CD4-positive, alpha-beta T cell treated with Interleukin-21 for 1 hour (primary cell): ENCODE measurements at regions not wholly inside any gene's neighbourhood (a gene's known extent, or its start where the extent isn't known, plus 50 kb on each side); places are given as distances from the start of the nearest gene placed in this dataset.
"Not testable (repeated sequence)": the region's sequence is repeated elsewhere in the genome, so short reads cannot be mapped to it uniquely, and the experiment has no call there.

Source experiments
- DNase-seq: peaks from one replicate; pipeline ENCODE4 v3.0.0-alpha.2; 2020

- DNase-seq: not testable (repeated sequence)
These were observed 58.3 kb downstream of the ART5 start for GRCh38 chr11:3583476-3583875.

GRCh38 chr11:3581389-3581725 lies 60.4 kb downstream of the ART5 start:
- not testable (repeated sequence) for DNase-seq

GRCh38 chr11:3580487-3581388 lies 61.1 kb downstream of the ART5 start:
- DNase-seq: peak; percentile 62

DNA sequence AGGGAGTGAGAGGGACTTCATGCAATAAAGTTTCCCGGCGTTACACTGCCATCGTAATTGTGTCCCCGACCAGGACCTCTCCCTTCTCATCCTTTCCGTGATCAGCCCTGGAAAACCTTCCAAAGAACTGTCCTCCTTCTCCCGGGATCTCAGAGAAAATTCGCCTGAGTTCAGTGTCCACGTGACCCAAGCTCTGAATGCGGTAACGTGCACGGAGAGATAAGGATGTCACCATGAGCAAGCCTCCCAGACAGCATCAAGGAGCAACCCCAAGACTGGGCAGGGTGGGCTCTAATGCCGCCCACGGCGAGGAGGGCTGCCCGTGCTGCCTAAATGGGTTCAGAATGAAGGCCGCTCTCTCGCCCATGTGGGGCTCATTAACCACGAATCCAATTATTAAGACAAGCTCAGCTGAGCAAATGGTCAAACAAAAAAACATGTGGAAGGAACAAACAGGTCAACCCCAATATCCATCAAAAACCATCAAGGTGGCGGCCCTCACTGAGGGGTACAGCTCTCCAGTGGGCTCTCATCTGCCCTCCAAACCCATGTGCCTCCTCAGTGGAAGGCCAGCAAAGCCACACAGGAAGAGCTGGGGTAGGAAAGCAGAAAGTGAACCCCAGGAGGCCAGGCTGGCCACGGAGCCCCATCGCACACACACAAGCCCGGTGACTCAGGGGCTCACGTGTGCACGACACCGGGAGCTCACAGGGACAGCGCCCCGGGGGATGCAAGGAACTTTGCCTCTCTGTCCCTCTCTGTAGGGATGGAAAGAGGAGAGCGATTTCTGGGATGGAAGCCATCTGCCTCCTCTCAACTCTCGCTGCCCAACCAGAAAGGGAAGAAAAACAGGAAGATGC lies 62.0 kb downstream of the ART5 start:
- DNase-seq: not testable (repeated sequence)

- not testable (repeated sequence) for DNase-seq
These were observed 65.7 kb downstream of the ART5 start for GRCh38 chr11:3576066-3576604.

- DNase-seq: not testable (repeated sequence)
These were observed 68.7 kb downstream of the ART5 start for GRCh38 chr11:3572976-3573647.

DNA sequence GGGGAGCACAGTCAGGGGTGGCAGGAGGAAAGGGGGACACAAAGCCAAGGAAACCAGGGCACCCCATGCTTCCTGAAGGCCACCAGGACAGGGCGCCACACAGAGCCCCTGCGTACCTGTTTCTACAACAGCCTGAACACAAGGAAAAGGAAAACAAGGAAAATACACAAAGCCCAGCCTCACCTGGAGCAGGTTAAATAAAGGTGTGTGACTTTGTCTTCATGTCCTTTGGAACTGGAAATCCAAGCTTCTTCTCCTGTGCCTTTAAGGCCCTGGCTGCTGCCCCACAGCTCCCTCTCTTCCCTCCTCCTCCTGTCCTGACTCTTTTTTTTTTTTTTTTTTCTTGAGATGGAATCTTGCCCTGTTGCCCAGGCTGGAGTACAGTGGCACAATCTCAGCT lies 70.0 kb downstream of the ART5 start:
- DNase-seq: not testable (repeated sequence)

DNA sequence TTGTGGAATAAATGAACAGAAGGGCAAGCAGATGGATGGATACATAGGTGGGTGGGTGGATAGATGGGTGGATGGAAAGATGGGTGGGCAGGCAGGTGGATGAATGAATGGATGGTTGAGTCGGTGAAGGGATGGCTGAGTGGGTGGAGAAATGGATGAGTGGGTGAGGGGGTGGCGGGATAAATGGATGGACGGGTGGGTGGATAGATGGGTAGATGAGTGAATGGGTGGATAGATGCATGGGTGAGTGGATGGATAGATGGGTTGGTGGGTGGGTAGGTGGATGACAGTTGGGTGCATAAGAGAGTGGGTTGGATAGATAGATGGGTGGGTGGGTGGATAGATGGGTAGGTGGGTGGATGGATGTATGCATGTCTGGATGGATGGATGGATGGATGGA lies 76.0 kb downstream of the ART5 start:
- not testable (repeated sequence) for DNase-seq

DNA sequence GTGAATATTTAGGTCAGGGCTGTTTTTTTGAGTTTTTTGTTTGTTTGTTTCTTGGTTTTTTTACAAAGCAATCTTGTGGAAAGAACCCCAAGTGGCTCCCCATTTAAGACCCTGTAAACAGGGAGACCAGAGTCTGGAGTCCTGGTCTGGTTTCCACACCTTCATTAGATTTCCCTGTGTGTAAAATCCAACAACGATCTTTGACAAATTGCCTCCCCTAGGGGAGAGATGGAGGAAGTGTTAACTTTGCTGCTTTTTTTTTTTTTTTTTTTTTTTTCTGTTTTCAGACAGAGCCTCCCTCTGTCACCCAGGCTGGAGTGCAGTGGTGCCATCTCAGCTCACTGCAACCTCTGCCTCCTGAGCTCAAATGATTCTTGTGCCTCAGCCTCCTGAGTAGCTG lies 77.4 kb downstream of the ART5 start:
- peak; percentile 48 for DNase-seq

GRCh38 chr11:3554621-3555020 lies 87.2 kb downstream of the ART5 start:
- DNase-seq: peak; percentile 61

DNA sequence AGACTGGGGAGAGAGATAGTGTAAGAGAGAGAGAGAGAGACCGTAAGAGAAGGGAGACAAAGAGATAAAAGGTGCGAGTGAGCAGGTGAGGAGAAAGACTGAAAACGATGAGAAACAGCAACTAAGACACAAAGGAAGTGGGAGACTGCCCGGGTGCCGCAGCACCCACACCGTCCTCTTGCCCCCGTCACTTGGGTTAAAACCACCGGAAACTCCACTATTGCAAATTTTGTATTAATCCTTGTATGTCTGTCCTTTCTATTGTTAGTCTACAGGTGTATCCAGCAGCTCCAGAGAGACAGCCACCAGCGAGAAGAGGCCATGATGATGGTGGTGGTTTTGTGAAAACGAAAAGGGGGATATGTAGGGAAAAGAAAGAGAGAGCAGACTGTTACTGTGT lies 96.8 kb downstream of the ART5 start:
- DNase-seq: peak; percentile 44

- DNase-seq: not testable (repeated sequence)
These were observed 103.6 kb downstream of the ART5 start for GRCh38 chr11:3538220-3538619.

- DNase-seq: not testable (repeated sequence)
These were observed 104.5 kb downstream of the ART5 start for GRCh38 chr11:3537254-3537653.

- DNase-seq: not testable (repeated sequence)
These were observed 108.8 kb downstream of the ART5 start for GRCh38 chr11:3532958-3533357.

- not testable (repeated sequence) for DNase-seq
These were observed 110.5 kb downstream of the ART5 start for GRCh38 chr11:3531280-3531679.

- not testable (repeated sequence) for DNase-seq
These were observed 118.2 kb downstream of the ART5 start for GRCh38 chr11:3523567-3523966.

DNA sequence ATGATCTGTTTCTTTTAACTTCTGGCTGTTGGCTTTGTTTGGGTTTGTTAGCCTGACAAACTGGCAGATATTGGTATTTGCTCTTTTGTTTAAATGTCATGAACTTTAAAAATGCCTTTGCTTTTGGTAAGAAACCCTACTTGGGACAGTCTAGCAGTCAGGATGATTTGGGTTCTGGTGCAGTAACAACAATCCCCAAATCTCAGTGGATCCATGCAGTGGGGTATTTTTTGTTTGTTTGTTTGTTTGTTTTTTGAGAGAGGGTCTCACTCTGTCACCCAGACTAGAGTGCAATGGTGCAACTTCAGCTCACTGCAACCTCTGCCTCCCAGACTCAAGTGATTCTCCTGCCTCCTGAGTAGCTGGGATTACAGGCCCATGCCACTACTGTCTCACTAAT lies 120.9 kb downstream of the ART5 start:
- DNase-seq: not testable (repeated sequence)

GRCh38 chr11:3519841-3520240 lies 122.0 kb downstream of the ART5 start:
- not testable (repeated sequence) for DNase-seq

DNA sequence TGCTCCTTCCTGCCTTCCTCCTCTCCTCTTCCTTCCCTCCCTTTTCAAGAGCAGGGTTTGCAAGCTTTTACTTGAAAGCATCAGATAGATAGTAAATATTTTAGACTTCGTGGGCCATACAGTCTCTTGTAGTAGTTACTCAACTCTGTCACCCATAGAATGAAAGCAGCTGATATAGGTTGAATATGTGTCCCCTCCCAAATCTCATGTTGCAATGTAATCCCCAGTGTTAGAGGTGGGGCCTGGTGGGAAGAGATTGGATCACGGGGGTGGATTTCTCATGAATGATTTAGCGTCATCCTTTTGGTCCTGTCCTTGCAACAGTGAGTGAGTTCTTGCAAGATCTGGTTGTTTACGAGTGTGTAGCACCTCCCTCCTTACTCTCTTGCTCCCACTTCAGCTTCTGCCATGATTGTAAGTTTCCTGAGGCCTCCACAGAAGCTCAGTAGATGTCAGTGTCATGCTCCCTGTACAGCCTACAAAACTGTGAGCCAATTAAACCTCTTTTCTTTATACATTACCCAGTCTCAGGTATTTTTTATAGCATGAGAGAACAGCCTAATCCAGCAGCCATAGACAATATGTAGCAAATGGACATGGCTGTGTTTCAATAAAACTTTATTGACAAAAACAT lies 124.7 kb downstream of the ART5 start:
- not testable (repeated sequence) for DNase-seq

- DNase-seq: not testable (repeated sequence)
These were observed 125.4 kb downstream of the ART5 start for GRCh38 chr11:3516345-3516933.

DNA sequence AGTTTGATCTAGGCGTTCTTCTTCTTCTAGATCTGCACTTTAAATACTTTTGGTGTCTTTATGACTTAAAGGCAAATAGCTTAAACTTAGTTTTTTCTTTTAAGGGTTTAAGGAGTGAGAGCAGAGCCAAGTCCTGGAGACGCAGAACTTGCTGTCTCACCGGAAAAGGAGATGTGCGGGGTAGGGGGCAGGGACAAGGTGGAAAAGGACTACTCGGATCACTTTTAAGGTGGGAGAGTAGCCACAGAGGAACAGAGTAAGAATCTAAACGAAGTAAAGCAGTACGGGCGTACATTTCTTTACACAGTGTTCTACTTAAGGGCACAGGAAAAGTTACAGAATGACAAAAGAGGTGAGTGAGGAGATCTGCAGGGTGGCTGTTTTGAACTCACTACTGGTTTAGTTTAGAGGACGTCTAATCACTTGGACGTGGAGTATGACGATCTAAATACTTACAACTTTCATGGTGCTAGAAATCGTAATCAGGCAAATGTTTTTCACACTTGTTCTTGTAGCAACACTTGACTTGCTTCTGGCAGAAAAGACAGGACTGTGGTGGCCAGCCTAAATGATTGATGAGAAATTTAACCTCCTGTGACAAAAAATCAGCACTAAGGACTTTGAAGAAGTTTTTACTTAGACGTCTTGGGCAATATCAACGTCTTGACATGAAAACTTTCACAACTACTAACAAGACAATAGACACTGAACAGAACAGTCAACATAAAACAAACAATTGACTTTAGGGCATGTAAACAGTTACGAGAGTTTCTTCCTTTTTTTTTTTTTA lies 127.0 kb downstream of the ART5 start:
- DNase-seq: not testable (repeated sequence)
